HG03066 (cell line): ENCODE measurements at regions not wholly inside any gene's neighbourhood (a gene's known extent, or its start where the extent isn't known, plus 50 kb on each side); places are given as distances from the start of the nearest gene placed in this dataset.

Source experiments
- ATAC-seq: cut with Tn5 transposase; IDR thresholded peaks from one replicate; pipeline ENCODE4 v1.9.1; 2021; ENCODE audit warnings: low read depth; ENCODE audit not compliant: unreplicated experiment

DNA sequence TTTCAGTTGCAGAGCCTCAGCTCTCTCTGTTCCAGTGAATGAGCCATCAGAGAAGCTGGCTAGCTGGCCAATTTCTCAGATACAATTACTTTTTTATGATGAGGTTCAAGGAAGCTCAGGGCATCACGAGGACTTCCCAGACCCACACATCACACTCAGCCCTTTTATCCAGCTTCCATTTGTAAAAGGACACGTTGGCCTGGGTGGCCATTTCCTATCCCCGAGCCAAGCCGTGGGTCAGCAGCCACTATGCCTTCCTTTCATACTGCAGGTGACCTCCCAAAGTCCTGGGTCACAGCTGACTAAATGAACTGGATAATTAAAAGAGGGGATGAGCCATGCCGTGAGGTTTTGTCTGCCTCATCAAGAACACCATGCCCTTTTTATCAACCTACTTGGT, 236.9 kb upstream of the PPARGC1A start:
- ATAC-seq: no peak

DNA sequence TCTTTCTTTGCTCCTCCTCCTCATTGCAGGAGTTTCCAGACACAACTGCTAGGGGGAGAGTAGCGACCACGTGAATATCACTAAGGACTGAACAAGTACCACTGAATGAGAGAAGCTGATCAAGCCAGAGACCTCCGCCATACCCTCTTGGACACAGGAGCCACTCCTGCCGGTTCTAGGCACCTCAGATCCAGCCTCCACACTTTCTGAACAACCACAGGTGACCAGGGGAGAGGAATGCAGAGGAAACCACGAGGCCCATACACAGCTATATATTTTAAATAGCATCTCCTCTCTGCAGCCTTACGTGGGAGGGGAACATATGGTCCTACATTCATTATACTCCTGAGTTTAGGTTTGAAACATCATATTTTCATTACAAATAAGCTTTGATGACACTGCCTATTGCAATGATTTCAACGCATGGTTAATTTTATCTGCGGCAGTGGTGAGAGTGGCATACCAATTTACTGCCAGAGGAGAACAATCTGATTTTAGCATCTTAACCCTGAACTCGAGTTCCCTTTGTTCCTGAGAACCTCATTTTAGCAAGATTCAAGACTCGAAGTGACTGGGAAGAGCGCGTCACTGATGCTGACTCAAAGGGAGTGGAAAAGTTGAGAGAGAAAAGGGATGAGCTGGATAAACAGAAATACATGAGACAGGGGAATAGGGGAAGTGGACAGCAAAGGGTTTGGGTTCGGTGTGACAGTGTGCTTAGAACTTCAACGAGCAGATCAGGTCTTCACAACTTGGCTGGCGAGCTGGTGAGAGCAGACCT, 231.7 kb upstream of the PPARGC1A start:
- ATAC-seq: no peak

GRCh38 chr4:24117975-24118374, 228.1 kb upstream of the PPARGC1A start:
- ATAC-seq: no peak

GRCh38 chr4:24116107-24116506, 226.3 kb upstream of the PPARGC1A start:
- no peak for ATAC-seq

DNA sequence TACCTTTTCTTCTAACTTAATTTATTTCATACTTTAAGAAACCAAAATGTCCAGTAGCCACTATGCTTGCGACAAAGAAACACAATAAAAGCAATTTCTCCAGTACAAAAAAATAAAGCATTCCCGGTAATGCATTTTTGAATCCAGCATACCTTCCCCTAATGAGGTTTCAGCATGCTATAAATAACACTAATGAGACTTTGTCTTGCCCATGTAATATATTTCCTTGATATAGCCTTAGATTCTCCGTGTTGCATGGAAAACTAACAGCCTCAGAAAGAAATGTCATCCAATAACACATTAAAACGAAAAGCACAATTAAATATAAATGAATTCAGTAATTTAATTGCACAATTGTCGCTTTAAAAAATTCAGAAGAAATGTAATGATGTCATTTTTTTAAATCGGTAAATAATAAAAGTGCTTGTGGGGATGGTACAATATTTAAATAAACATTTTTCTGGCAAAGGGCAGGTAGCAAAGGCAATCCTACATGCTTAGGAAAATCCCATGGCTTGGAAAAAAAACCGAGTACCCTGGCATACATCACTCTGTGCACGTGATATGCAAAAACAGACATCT, 225.2 kb upstream of the PPARGC1A start:
- no peak for ATAC-seq

- ATAC-seq: no peak
These were observed 224.6 kb upstream of the PPARGC1A start for GRCh38 chr4:24114444-24114843.

- no peak for ATAC-seq
These were observed 222.6 kb upstream of the PPARGC1A start for GRCh38 chr4:24112466-24112865.

- no peak for ATAC-seq
These were observed 218.7 kb upstream of the PPARGC1A start for GRCh38 chr4:24108567-24108966.

DNA sequence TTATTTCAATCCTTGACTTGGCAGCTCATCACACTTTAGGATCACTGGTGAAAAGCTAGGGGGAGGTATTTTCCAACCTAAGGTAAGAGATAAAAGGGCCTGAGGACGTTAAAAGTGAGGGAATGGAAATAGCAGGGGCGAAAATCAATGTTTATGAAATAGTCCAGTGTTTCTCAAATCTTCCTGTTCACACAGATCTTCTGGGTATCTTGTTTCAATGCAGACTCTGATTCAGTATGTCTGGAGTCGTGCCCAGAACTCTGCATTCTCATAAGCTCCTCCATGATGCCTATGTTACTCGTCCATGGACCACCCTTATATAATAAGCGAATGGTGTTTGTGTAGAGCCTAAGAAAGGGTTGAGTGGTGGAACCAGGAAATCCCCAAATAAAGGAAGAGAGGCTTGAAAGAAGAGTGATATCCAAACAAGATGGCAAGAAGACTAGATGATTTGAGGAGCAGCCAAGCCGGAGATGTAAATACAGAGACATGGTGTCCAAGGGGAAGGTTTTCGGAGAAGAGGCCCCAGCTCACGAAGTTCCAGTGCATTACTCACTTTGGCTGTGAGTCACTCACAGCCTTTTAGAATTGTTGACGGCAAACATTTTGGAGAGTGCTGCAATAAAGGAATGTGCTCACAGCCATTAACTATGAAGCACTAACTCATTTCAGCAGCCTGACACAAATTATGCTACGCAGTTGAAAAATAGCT, 215.6 kb upstream of the PPARGC1A start:
- no peak for ATAC-seq

DNA sequence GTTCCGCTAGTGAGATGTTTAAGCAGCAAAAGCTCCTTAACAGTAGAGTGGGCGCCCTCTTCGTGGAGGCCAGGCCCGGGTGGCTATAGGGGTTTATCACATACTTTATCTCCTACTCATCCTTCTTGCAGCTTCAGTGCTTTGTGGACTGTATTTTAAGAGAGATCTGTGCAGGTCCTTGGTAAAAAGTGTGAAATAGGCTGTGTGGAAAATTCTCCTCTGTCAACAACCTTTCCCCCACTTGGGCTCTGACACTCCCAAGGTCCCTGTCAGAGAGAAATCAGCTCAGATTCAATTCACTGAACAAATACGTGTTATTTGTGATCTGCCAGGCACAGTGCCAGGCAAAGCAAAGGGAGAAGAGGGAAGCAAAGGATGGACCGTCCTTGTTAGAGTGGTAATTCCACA, 214.3 kb upstream of the PPARGC1A start:
- ATAC-seq: no peak

- no peak for ATAC-seq
These were observed 213.7 kb upstream of the PPARGC1A start for GRCh38 chr4:24103434-24104157.

- ATAC-seq: no peak
These were observed 212.8 kb upstream of the PPARGC1A start for GRCh38 chr4:24102621-24103020.

DNA sequence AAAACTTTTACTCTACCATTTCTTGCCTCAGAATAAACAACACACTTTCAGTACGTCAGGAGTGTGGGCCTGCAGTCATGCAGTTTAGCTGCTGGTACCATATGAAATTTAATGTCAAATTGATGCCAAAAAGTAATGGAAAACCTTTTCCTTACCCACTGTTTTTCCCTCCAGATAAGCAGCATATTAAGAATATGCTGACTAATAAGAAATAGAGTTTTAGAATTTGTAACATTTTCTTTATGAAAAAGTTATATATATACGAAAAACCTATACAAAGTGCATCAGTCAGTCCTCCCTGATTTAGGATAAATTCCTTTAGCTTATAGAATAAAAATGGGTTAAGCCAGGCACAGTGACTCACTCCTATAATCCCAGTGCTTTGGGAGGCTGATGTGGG, 206.8 kb upstream of the PPARGC1A start:
- no peak for ATAC-seq

DNA sequence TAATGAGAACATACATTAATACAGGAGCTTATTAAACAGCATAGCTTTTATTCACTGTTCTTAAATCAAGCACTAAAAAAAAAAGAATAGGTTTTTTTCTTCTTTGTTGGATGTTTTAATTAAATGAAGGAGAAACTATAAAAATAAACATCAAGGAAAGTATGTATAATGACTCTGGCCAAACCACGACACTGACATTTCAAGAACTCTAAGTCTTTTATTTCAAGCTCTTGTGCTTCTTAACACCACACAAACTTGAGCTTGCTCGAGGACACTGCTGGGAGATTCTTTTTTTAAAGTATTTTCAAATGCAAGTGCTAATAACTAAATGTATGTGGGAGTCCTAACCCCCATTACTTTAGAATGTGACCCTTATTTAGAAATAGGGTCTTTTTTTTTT, 204.9 kb upstream of the PPARGC1A start:
- ATAC-seq: no peak

GRCh38 chr4:24093446-24093845, 203.6 kb upstream of the PPARGC1A start:
- ATAC-seq: no peak

DNA sequence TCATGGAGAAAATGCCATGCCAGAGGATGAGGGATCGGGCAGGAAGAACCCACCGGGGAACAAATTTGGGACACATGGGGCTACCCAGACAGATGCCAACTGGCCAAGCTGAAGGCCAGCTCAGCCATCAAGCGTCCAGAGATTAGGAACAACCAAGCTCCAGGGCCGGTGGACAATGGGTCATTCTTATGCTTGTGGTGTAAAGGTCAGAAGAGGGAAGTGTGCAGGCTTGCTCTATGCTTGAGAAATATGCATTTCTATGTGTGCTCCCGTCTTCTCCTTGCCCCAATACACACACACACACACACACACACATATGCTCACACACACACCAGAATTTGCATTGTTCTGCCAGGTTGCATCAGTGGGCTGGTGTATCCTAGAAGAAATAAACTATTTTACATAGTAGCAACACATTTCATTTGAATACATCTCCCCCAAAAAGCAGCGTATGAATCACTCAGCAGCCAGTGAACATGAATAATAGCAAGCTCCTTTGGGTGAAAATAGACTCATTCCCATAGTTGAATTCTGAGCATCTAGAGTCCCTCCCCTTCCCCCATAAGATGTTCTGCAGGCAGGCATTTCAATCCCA, 201.9 kb upstream of the PPARGC1A start:
- ATAC-seq: no peak

- ATAC-seq: no peak
These were observed 200.1 kb upstream of the PPARGC1A start for GRCh38 chr4:24089851-24090534.

GRCh38 chr4:24080871-24081270, 191.0 kb upstream of the PPARGC1A start:
- no peak for ATAC-seq

- ATAC-seq: no peak
These were observed 188.6 kb upstream of the PPARGC1A start for GRCh38 chr4:24078347-24078962.

GRCh38 chr4:24076811-24077210, 187.0 kb upstream of the PPARGC1A start:
- no peak for ATAC-seq
